Heart right ventricle (tissue), 16 donors: ENCODE measurements at regions not wholly inside any gene's neighbourhood (a gene's known extent, or its start where the extent isn't known, plus 50 kb on each side); places are given as distances from the start of the nearest gene placed in this dataset.

Source experiments
- ATAC-seq, 8 donors: fragments of 200-7000 bp; cut with Tn5 transposase; one replicate each; pipeline ENCODE4 v1.9.1; 2020; ENCODE audit warnings: mild to moderate bottlenecking in 8 of 8, moderate library complexity in 8 of 8, moderate number of reproducible peaks in 1 of 8
- DNase-seq, 2 donors: peaks; one replicate each; pipeline ENCODE4 v3.0.0-alpha.2; 2020
- H3K27ac ChIP-seq, 10 donors: fragments of 200-600 bp; sonication (generic) in 2 of 10; one replicate each; pipeline versions ENCODE4 v1.5.0 to v1.8.0; 2020 to 2022; ENCODE audit warnings: mild to moderate bottlenecking in 3 of 10
- H3K27me3 ChIP-seq, 7 donors: fragments of 200-600 bp; one replicate each; pipeline ENCODE4 v1.8.0; 2021 to 2022; ENCODE audit warnings: mild to moderate bottlenecking in 2 of 7
- H3K36me3 ChIP-seq, 9 donors: fragments of 200-600 bp; sonication (generic) in 1 of 9; one replicate each; pipeline versions ENCODE4 v1.5.0 to v1.8.0; 2020 to 2022; ENCODE audit warnings: mild to moderate bottlenecking in 2 of 9
- H3K4me1 ChIP-seq, 9 donors: fragments of 200-600 bp; sonication (generic) in 1 of 9; one replicate each; pipeline versions ENCODE4 v1.5.0 to v1.8.0; 2020 to 2022; ENCODE audit warnings: mild to moderate bottlenecking in 4 of 9
- H3K4me3 ChIP-seq, 10 donors: fragments of 200-600 bp; sonication (generic) in 2 of 10; one replicate each; pipeline versions ENCODE4 v1.5.0 to v1.8.0; 2020 to 2022; ENCODE audit warnings: mild to moderate bottlenecking in 7 of 10, moderate library complexity in 2 of 10
- H3K9me3 ChIP-seq, 11 donors: fragments of 200-600 bp in 10 of 11; sonication (generic) in 2 of 11; one replicate each; pipeline versions ENCODE4 v1.5.0 to v1.8.0; 2013 to 2022; ENCODE audit warnings: mild to moderate bottlenecking in 2 of 11, control low read depth in 1 of 11, moderate library complexity in 1 of 11
- WGBS, 2 donors: extraction: QIAGEN DNeasy Blood & Tissue Kit; methylation state at CpG; one replicate each; pipeline ENCODE4 v1.1.7; 2013; ENCODE audit warnings: inconsistent platforms in 1 of 2; 5-methylcytosine and 5-hydroxymethylcytosine counted together
- intact Hi-C, 10 donors: fragments of 100-400 bp; cut with DNase I; formaldehyde crosslinking; loops; one replicate each; pipeline versions ENCODE4 v1.11.1 to v1.14.2; 2022
- TF ChIP-seq, protein P1 (sequence below), 9 donors: fragments of 200-600 bp; sonication (generic) in 2 of 9; IDR thresholded peaks; one replicate each; pipeline versions ENCODE4 v1.5.0 to v1.8.0; 2021 to 2022; ENCODE audit warnings: antibody characterized with exemption in 9 of 9, mild to moderate bottlenecking in 5 of 9, moderate library complexity in 1 of 9
- donor health status: Arrhythmogenic right ventricular cardiomyopathy.
- donor health status: ischemic (EF 13 %, LVEDD 7.1; RV severe dilation, severe dysfunction).
- donor health status: healthy with polysubstance abuse.
- donor health status: DM: no; HTN: yes; CAD: no.
- donor health status: DM: no; HTN: no; CAD: no.
- donor health status: ischemic (EF 25% LVEDD 6.9; RV normal size, moderate dysfunction).
- donor health status: ischemic (EF 25% LVEDD 5.7; RV mildly dilated, moderate dysfunction).
- donor health status: healthy.
- donor health status: DM: yes; HTN: yes; CAD: no.
- donor health status: Ischemic cardiomyopathy.
- donor health status: ischemic (EF 35%, LVEDD 5.7; RV mildly dilated, moderate dysfunction).
- donor health status: nonischemic (EF 11% LVEDD 7.7; RV severe dilation, severe dysfunction).
- donor health status: DM: yes; HTN: yes; CAD: no.
- donor health status: PGD.
- donor health status: ischemic (EF 29% LVEDD 5.4; RV normal size, mild dysfunction).
- donor health status: nonischemic (EF 23%, LVEDD 6.1; RV moderate dilation, normal function).

- no peak for ATAC-seq
- no peaks in the 10 kb centered on the region for H3K9me3 ChIP-seq
- DNase-seq = no peak
Measured at GRCh38 chr12:63090716-63091115, 60.3 kb downstream of the AVPR1A start.

DNA sequence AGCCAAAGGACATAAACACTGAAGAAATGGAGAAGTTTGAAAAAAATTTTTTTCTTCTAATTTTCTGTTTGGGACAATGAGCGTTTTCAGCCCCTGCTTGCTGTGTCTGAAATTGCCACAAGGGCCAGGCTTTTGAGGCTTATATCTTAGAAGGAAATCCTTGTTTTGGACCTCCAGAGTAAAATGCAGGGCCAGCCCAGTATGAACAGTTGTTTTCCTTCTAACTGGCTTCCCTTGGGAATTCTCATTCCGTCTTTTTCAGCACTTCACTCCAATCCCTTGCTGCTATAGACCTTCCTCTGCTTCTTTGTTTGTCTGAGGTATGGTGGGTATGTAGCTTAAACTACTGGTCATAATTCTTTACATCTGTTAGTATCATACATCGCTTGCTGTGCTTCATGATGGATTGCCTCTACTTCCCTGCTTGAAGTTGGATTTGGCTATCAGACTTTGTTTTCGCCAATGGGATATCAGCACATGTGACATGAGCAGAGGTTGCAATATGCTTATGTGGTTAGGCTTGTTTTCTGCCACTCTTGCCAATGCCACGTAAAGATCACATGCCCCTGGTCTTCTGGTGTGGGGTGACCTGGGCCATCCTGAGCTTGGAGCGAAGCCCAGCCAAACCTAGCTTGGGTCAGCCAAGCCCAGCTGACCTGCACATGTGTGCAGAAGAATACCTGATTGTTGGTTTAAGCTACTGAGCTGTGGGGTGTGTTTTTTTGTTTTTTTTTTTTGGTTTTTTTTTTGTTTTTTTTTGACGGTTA lies 64.7 kb downstream of the AVPR1A start:
- DNase-seq (no peak), ATAC-seq (peak in 2 of 8 donors; percentile 46 to 47)
- Histone ChIP-seq H3K27me3 (peaks cover 0 to 7% (median 0%) of the 10 kb centered on the region in 7 donors), H3K4me3 (no peak overlapping the region), H3K36me3 (no peaks in the 10 kb centered on the region), H3K4me1 (peaks cover 0 to 15% (median 0%) of the 10 kb centered on the region in 9 donors), H3K9me3 (no peaks in the 10 kb centered on the region), H3K27ac (no peak overlapping the region)
- TF ChIP-seq, protein P1, sequence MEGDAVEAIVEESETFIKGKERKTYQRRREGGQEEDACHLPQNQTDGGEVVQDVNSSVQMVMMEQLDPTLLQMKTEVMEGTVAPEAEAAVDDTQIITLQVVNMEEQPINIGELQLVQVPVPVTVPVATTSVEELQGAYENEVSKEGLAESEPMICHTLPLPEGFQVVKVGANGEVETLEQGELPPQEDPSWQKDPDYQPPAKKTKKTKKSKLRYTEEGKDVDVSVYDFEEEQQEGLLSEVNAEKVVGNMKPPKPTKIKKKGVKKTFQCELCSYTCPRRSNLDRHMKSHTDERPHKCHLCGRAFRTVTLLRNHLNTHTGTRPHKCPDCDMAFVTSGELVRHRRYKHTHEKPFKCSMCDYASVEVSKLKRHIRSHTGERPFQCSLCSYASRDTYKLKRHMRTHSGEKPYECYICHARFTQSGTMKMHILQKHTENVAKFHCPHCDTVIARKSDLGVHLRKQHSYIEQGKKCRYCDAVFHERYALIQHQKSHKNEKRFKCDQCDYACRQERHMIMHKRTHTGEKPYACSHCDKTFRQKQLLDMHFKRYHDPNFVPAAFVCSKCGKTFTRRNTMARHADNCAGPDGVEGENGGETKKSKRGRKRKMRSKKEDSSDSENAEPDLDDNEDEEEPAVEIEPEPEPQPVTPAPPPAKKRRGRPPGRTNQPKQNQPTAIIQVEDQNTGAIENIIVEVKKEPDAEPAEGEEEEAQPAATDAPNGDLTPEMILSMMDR (IDR thresholded peaks at IDR 0.05) = no peak
- 67 to 73% methylated on average over 7 of the region's 7 CpGs for WGBS, 2 donors
- intact Hi-C loops = no loop called here

More at GRCh38 chr12:63090716-63091115, 60.3 kb downstream of the AVPR1A start:
- H3K36me3 ChIP-seq = no peaks in the 10 kb centered on the region
- intact Hi-C loops = no loop called here
- TF ChIP-seq, protein P1 (IDR thresholded peaks at IDR 0.05) = no peak
- H3K27ac ChIP-seq = no peak overlapping the region
- no peak overlapping the region for H3K4me3 ChIP-seq
- WGBS, 2 donors = 79 to 82% methylated on average over 6 of the region's 6 CpGs
- H3K27me3 ChIP-seq = peaks cover 0 to 19% (median 0%) of the 10 kb centered on the region in 7 donors
- H3K4me1 ChIP-seq = peaks cover 0 to 11% (median 0%) of the 10 kb centered on the region in 9 donors

- H3K9me3 ChIP-seq = no peaks in the 10 kb centered on the region
- H3K27ac ChIP-seq = no peak overlapping the region
- 76 to 87% methylated on average over 4 of the region's 4 CpGs for WGBS, 2 donors
- no peaks in the 10 kb centered on the region for H3K36me3 ChIP-seq
- intact Hi-C loops = no loop called here
- peaks cover 0 to 15% (median 0%) of the 10 kb centered on the region in 9 donors for H3K4me1 ChIP-seq
- no peaks in the 10 kb centered on the region for H3K27me3 ChIP-seq
- TF ChIP-seq, protein P1 (IDR thresholded peaks at IDR 0.05) = no peak
- no peak for DNase-seq
- no peak overlapping the region for H3K4me3 ChIP-seq
- ATAC-seq = no peak
Measured at GRCh38 chr12:63085120-63085519, 65.9 kb downstream of the AVPR1A start.

DNA sequence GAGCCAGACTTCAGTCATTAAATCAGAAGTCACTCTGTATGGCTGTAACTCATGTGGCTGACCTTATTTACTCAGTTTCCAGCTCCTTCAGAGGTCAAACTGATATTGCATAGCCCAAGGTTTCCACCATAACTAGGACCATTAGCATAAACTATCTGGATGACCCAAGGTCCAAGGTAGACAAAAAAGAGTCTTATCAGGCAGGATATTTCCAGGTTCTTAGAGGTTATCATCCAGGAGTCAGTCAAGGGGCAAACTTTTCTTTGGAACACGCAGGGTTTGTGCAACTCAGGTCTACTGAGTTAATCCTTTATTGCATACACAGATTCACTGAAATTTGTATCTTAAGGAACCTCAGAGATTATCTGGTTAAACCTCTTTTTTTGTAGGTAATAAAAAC lies 66.5 kb downstream of the AVPR1A start:
- intact Hi-C loops = no loop called here
- Histone ChIP-seq H3K27me3 (no peaks in the 10 kb centered on the region), H3K27ac (no peak overlapping the region), H3K36me3 (no peaks in the 10 kb centered on the region), H3K4me3 (no peak overlapping the region), H3K9me3 (no peaks in the 10 kb centered on the region), H3K4me1 (peaks cover 0 to 15% (median 0%) of the 10 kb centered on the region in 9 donors)
- DNase-seq (no peak), ATAC-seq (no peak)
- TF ChIP-seq, protein P1 (IDR thresholded peaks at IDR 0.05) = no peak
- WGBS, 2 donors = 90 to 92% methylated on average over 1 of the region's 1 CpG
